ENCODE measurements at regions not wholly inside any gene's neighbourhood (a gene's known extent, or its start where the extent isn't known, plus 50 kb on each side); places are given as distances from the start of the nearest gene placed in this dataset.

- TF ChIP-seq CTCF (IDR thresholded peaks at IDR 0.05; ENCODE audit: low read depth, low read length, missing input control) (no peak), REST (IDR thresholded peaks at IDR 0.05) (no peak), YY1 (IDR thresholded peaks at IDR 0.05) (no peak), FOXA1 (IDR thresholded peaks at IDR 0.05) (no peak), RXRA (IDR thresholded peaks at IDR 0.05) (no peak), EGR1 (IDR thresholded peaks at IDR 0.05; ENCODE audit: low read depth in 2 of 2) (no peak)
- TF ChIP-seq, protein P1, sequence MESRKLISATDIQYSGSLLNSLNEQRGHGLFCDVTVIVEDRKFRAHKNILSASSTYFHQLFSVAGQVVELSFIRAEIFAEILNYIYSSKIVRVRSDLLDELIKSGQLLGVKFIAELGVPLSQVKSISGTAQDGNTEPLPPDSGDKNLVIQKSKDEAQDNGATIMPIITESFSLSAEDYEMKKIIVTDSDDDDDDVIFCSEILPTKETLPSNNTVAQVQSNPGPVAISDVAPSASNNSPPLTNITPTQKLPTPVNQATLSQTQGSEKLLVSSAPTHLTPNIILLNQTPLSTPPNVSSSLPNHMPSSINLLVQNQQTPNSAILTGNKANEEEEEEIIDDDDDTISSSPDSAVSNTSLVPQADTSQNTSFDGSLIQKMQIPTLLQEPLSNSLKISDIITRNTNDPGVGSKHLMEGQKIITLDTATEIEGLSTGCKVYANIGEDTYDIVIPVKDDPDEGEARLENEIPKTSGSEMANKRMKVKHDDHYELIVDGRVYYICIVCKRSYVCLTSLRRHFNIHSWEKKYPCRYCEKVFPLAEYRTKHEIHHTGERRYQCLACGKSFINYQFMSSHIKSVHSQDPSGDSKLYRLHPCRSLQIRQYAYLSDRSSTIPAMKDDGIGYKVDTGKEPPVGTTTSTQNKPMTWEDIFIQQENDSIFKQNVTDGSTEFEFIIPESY (IDR thresholded peaks at IDR 0.05): no peak
Measured at GRCh38 chr7:82600531-82600930, 157.0 kb upstream of the CACNA2D1 start.
